ENCODE measurements at regions not wholly inside any gene's neighbourhood (a gene's known extent, or its start where the extent isn't known, plus 50 kb on each side); places are given as distances from the start of the nearest gene placed in this dataset.

- TF ChIP-seq, protein P1, sequence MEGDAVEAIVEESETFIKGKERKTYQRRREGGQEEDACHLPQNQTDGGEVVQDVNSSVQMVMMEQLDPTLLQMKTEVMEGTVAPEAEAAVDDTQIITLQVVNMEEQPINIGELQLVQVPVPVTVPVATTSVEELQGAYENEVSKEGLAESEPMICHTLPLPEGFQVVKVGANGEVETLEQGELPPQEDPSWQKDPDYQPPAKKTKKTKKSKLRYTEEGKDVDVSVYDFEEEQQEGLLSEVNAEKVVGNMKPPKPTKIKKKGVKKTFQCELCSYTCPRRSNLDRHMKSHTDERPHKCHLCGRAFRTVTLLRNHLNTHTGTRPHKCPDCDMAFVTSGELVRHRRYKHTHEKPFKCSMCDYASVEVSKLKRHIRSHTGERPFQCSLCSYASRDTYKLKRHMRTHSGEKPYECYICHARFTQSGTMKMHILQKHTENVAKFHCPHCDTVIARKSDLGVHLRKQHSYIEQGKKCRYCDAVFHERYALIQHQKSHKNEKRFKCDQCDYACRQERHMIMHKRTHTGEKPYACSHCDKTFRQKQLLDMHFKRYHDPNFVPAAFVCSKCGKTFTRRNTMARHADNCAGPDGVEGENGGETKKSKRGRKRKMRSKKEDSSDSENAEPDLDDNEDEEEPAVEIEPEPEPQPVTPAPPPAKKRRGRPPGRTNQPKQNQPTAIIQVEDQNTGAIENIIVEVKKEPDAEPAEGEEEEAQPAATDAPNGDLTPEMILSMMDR (conservative IDR thresholded peaks at IDR 0.05; ENCODE audit: low read depth, low read length) = no peak
- TF ChIP-seq RFX5 (IDR thresholded peaks at IDR 0.05; ENCODE audit: low read depth, low read length) = no peak
- no peak for TF ChIP-seq BHLHE40 (IDR thresholded peaks at IDR 0.05; ENCODE audit: low read depth, low read length)
These were observed 107.6 kb upstream of the CPEB4 start (continued) for GRCh38 chr5:173780235-173781234.
